HEK293 (cell line): ENCODE measurements at regions not wholly inside any gene's neighbourhood (a gene's known extent, or its start where the extent isn't known, plus 50 kb on each side); places are given as distances from the start of the nearest gene placed in this dataset.

ENCODE experiments used
- CTCF ChIA-PET: fragments of 350-600 bp; formaldehyde crosslinking; extraction: SDS; loops from one replicate; lab custom pipeline; 2021; ENCODE audit warnings: antibody characterized with exemption; lab: Yijun Ruan, JAX
- POLR2A ChIA-PET: fragments of 300-600 bp; formaldehyde crosslinking; extraction: SDS; loops from one replicate; lab custom pipeline; 2020; ENCODE audit warnings: antibody characterized with exemption, inconsistent platforms; lab: Yijun Ruan, JAX
- H3K27ac ChIP-seq: fragments of 200-500 bp; sonication (Bioruptor generic); 2 replicates; pipeline ENCODE4 v1.5.1; 2014; ENCODE audit warnings: low read depth, low read length, control low read depth, inconsistent platforms; ENCODE audit errors: extremely low read depth
- H3K36me3 ChIP-seq, 2 experiments: fragments of 200-500 bp in 1 of 2; sonication (Bioruptor generic) in 1 of 2; 1 replicate in 1 of 2; 2 replicates in 1 of 2; pipeline ENCODE4 v1.5.1; 2014 to 2017; ENCODE audit warnings: inconsistent platforms in 2 of 2, low read length in 2 of 2; ENCODE audit not compliant: control insufficient read depth in 2 of 2, insufficient read depth in 1 of 2
- H3K4me1 ChIP-seq: fragments of 200-500 bp; sonication (Bioruptor generic); 2 replicates; pipeline ENCODE4 v1.5.1; 2014; ENCODE audit warnings: mild to moderate bottlenecking, low read length, inconsistent platforms; ENCODE audit not compliant: control insufficient read depth, insufficient read depth
- H3K4me3 ChIP-seq: 2 replicates; pipeline ENCODE4 v1.5.1; 2011; ENCODE audit warnings: low read depth, mild to moderate bottlenecking, control low read depth, low read length, moderate library complexity
- H3K9me3 ChIP-seq: fragments of 200-500 bp; sonication (Bioruptor generic); 2 replicates; pipeline ENCODE4 v1.5.1; 2014; ENCODE audit warnings: low read depth, low read length, inconsistent platforms; ENCODE audit not compliant: control insufficient read depth, insufficient read depth
- HOXA7 ChIP-seq: sonication (generic); formaldehyde crosslinking; IDR thresholded peaks from 2 replicates; pipeline ENCODE4 v1.8.1; 2022; ENCODE audit warnings: missing genetic modification reagents, borderline replicate concordance
- HOXD13 ChIP-seq: sonication (generic); formaldehyde crosslinking; IDR thresholded peaks from 2 replicates; pipeline ENCODE4 v1.8.0; 2022; ENCODE audit warnings: missing genetic modification reagents, borderline replicate concordance
- IKZF3 ChIP-seq: fragments of 450-650 bp; IDR thresholded peaks from 2 replicates; pipeline ENCODE4 v1.5.0; 2018; ENCODE audit warnings: missing biosample characterization, mild to moderate bottlenecking, missing genetic modification characterization, moderate library complexity
- KLF1 ChIP-seq: fragments of 450-650 bp; formaldehyde crosslinking; IDR thresholded peaks from 2 replicates; pipeline ENCODE4 v1.5.1; 2016; ENCODE audit warnings: missing biosample characterization, missing genetic modification characterization
- WT1 ChIP-seq: fragments of 450-650 bp; formaldehyde crosslinking; IDR thresholded peaks from 2 replicates; pipeline ENCODE4 v1.5.1; 2016; ENCODE audit warnings: missing biosample characterization, missing genetic modification characterization
- YY1 ChIP-seq: fragments of 450-650 bp; formaldehyde crosslinking; IDR thresholded peaks from 2 replicates; pipeline ENCODE4 v1.5.1; 2018; ENCODE audit warnings: missing biosample characterization, missing genetic modification characterization
- ZBTB10 ChIP-seq: fragments of 450-650 bp; formaldehyde crosslinking; IDR thresholded peaks from 2 replicates; pipeline ENCODE4 v1.5.1; 2016; ENCODE audit warnings: missing biosample characterization, missing genetic modification characterization
- ZNF121 ChIP-seq: fragments of 450-650 bp; formaldehyde crosslinking; IDR thresholded peaks from 2 replicates; pipeline ENCODE4 v1.5.1; 2016; ENCODE audit warnings: missing biosample characterization, missing genetic modification characterization
- ZNF133 ChIP-seq: fragments of 450-650 bp; formaldehyde crosslinking; IDR thresholded peaks from 2 replicates; pipeline ENCODE4 v1.5.1; 2016; ENCODE audit warnings: missing biosample characterization, missing genetic modification characterization
- ZNF175 ChIP-seq: fragments of 450-650 bp; formaldehyde crosslinking; IDR thresholded peaks from 2 replicates; pipeline ENCODE4 v1.5.1; 2016; ENCODE audit warnings: missing biosample characterization, missing genetic modification characterization
- ZNF19 ChIP-seq: fragments of 450-650 bp; formaldehyde crosslinking; IDR thresholded peaks from 2 replicates; pipeline ENCODE4; 2016; ENCODE audit warnings: missing biosample characterization, missing genetic modification characterization, low read depth
- ZNF26 ChIP-seq: fragments of 450-650 bp; formaldehyde crosslinking; IDR thresholded peaks from 2 replicates; pipeline ENCODE4 v1.5.1; 2016; ENCODE audit warnings: missing biosample characterization, missing genetic modification characterization
- ZNF266 ChIP-seq: fragments of 450-650 bp; formaldehyde crosslinking; IDR thresholded peaks from 2 replicates; pipeline ENCODE4 v1.5.1; 2016; ENCODE audit warnings: missing biosample characterization, missing genetic modification characterization, low read depth
- ZNF37A ChIP-seq: fragments of 450-650 bp; IDR thresholded peaks from 2 replicates; pipeline ENCODE4 v1.5.1; 2018; ENCODE audit warnings: missing biosample characterization, missing genetic modification characterization
- ZNF404 ChIP-seq: fragments of 450-650 bp; formaldehyde crosslinking; IDR thresholded peaks from 2 replicates; pipeline ENCODE4 v1.5.1; 2017; ENCODE audit warnings: missing biosample characterization, missing genetic modification characterization
- ZNF423 ChIP-seq: fragments of 450-650 bp; formaldehyde crosslinking; IDR thresholded peaks from 2 replicates; pipeline ENCODE4 v1.5.1; 2016; ENCODE audit warnings: missing biosample characterization, missing genetic modification characterization
- ZNF510 ChIP-seq: fragments of 450-650 bp; formaldehyde crosslinking; IDR thresholded peaks from 2 replicates; pipeline ENCODE4 v1.5.1; 2018; ENCODE audit warnings: mild to moderate bottlenecking, missing genetic modification characterization, missing biosample characterization; ENCODE audit not compliant: insufficient replicate concordance
- ZNF514 ChIP-seq: fragments of 450-650 bp; formaldehyde crosslinking; IDR thresholded peaks from 2 replicates; pipeline ENCODE4 v1.5.1; 2016; ENCODE audit warnings: missing biosample characterization, missing genetic modification characterization
- ZNF610 ChIP-seq: fragments of 450-650 bp; formaldehyde crosslinking; IDR thresholded peaks from 2 replicates; pipeline ENCODE4 v1.5.1; 2016; ENCODE audit warnings: missing biosample characterization, missing genetic modification characterization, borderline replicate concordance
- ZNF645 ChIP-seq: fragments of 450-650 bp; formaldehyde crosslinking; IDR thresholded peaks from 2 replicates; pipeline ENCODE4; 2016; ENCODE audit warnings: missing biosample characterization, missing genetic modification characterization
- ZNF701 ChIP-seq: fragments of 450-650 bp; formaldehyde crosslinking; IDR thresholded peaks from 2 replicates; pipeline ENCODE4 v1.5.1; 2016; ENCODE audit warnings: missing biosample characterization, missing genetic modification characterization
- ZNF776 ChIP-seq: fragments of 450-650 bp; formaldehyde crosslinking; IDR thresholded peaks from 2 replicates; pipeline ENCODE4 v1.5.0; 2017; ENCODE audit warnings: missing biosample characterization, missing genetic modification characterization, borderline replicate concordance
- ZNF777 ChIP-seq: fragments of 450-650 bp; formaldehyde crosslinking; IDR thresholded peaks from 2 replicates; pipeline ENCODE4 v1.5.1; 2017; ENCODE audit warnings: missing biosample characterization, missing genetic modification characterization, borderline replicate concordance
- ZNF837 ChIP-seq: fragments of 450-650 bp; formaldehyde crosslinking; IDR thresholded peaks from 2 replicates; pipeline ENCODE4 v1.5.1; 2016; ENCODE audit warnings: missing biosample characterization, missing genetic modification characterization
- ZNF843 ChIP-seq: fragments of 450-650 bp; formaldehyde crosslinking; IDR thresholded peaks from 2 replicates; pipeline ENCODE4 v1.5.1; 2016; ENCODE audit warnings: missing biosample characterization, missing genetic modification characterization
- ZSCAN4 ChIP-seq: fragments of 450-650 bp; formaldehyde crosslinking; IDR thresholded peaks from 2 replicates; pipeline ENCODE4 v1.5.1; 2017; ENCODE audit warnings: missing biosample characterization, missing genetic modification characterization

GRCh38 chr7:35987016-35987415 is 166.0 kb upstream of the EEPD1 start:
- Histone ChIP-seq H3K9me3 (no peaks in the 10 kb centered on the region), H3K27ac (no peak overlapping the region), H3K36me3 (no peaks in the 10 kb centered on the region), H3K4me3 (no peak overlapping the region), H3K4me1 (no peaks in the 10 kb centered on the region)
- ChIA-PET POLR2A (interaction anchor here (0.6 kb wide), 1 partner anchor 49 kb away, joined by 6 read pairs; no protein-coding TSS in a partner anchor), CTCF (interaction anchor here (0.9 to 4.8 kb wide), 4 partner anchors 294 to 331 kb away, joined by 3 to 73 read pairs (median 34); no protein-coding TSS in a partner anchor)
- TF ChIP-seq ZNF266 (tag by site-specific recombination): no peak
- TF ChIP-seq ZNF701 (tag by site-specific recombination): no peak
- no peak for TF ChIP-seq ZNF843 (tag by site-specific recombination)
- no peak for TF ChIP-seq HOXA7 (CRISPR knock-in tag)
- TF ChIP-seq YY1: no peak
- no peak for TF ChIP-seq ZNF837
- TF ChIP-seq ZNF133 (tag by site-specific recombination): no peak
- no peak for TF ChIP-seq ZNF777 (tag by site-specific recombination)
- no peak for TF ChIP-seq ZNF776 (tag by site-specific recombination)
- TF ChIP-seq ZNF26: no peak
- no peak for TF ChIP-seq ZNF404
- no peak for TF ChIP-seq ZNF19
- no peak for TF ChIP-seq IKZF3 (tag by site-specific recombination)
- TF ChIP-seq HOXD13: no peak
- no peak for TF ChIP-seq ZNF175 (tag by site-specific recombination)

GRCh38 chr7:35988105-35988504 is 164.9 kb upstream of the EEPD1 start:
- no peaks in the 10 kb centered on the region for H3K9me3 ChIP-seq
- no peaks in the 10 kb centered on the region for H3K36me3 ChIP-seq
- POLR2A ChIA-PET: no interaction called here
- H3K4me1 ChIP-seq: no peaks in the 10 kb centered on the region
- CTCF ChIA-PET: interaction anchor here (0.6 kb wide), 1 partner anchor 71 kb away, joined by 3 read pairs; no protein-coding TSS in a partner anchor
- no peak overlapping the region for H3K27ac ChIP-seq
- no peak overlapping the region for H3K4me3 ChIP-seq
- no peak for TF ChIP-seq ZNF837

GRCh38 chr7:35988818-35989217 is 164.2 kb upstream of the EEPD1 start:
- POLR2A ChIA-PET: no interaction called here
- Histone ChIP-seq H3K4me3 (no peak overlapping the region), H3K4me1 (no peaks in the 10 kb centered on the region), H3K36me3 (no peaks in the 10 kb centered on the region), H3K9me3 (no peaks in the 10 kb centered on the region), H3K27ac (no peak overlapping the region)
- CTCF ChIA-PET: interaction anchor here (0.6 kb wide), 1 partner anchor 72 kb away, joined by 3 read pairs; no protein-coding TSS in a partner anchor
- no peak for TF ChIP-seq ZNF645 (tag by site-specific recombination)
- TF ChIP-seq ZNF37A (tag by site-specific recombination): no peak
- no peak for TF ChIP-seq ZBTB10 (tag by site-specific recombination)
- TF ChIP-seq ZNF121 (tag by site-specific recombination): no peak
- TF ChIP-seq ZNF510 (tag by site-specific recombination): no peak
- no peak for TF ChIP-seq ZSCAN4 (tag by site-specific recombination)
- TF ChIP-seq KLF1 (tag by site-specific recombination): no peak
- TF ChIP-seq ZNF610 (tag by site-specific recombination): no peak
- TF ChIP-seq ZNF423 (tag by site-specific recombination): no peak
- no peak for TF ChIP-seq WT1 (tag by site-specific recombination)
- TF ChIP-seq ZNF514 (tag by site-specific recombination): no peak
